Body of pancreas (tissue), 4 donors: ENCODE measurements at regions not wholly inside any gene's neighbourhood (a gene's known extent, or its start where the extent isn't known, plus 50 kb on each side); places are given as distances from the start of the nearest gene placed in this dataset.

Experiments
- CTCF ChIP-seq, 7 experiments: fragments of 450-650 bp in 4 of 7; fragments of 200-600 bp in 3 of 7; sonication (generic) in 3 of 7; IDR thresholded peaks; one replicate each; pipeline ENCODE4 v1.5.1; 2016 to 2019; ENCODE audit warnings: antibody characterized with exemption in 7 of 7
- POLR2A ChIP-seq, 3 donors: fragments of 450-650 bp; IDR thresholded peaks; one replicate each; pipeline ENCODE4 v1.6.1; 2016; ENCODE audit warnings: antibody characterized with exemption in 3 of 3, mild to moderate bottlenecking in 2 of 3

GRCh38 chr4:100816436-100817045 is 298.7 kb upstream of the EMCN start:
- no peak for TF ChIP-seq CTCF (IDR thresholded peaks at IDR 0.05)
- TF ChIP-seq POLR2A (IDR thresholded peaks at IDR 0.05) = no peak
